GM20431 (cell line): ENCODE measurements at regions not wholly inside any gene's neighbourhood (a gene's known extent, or its start where the extent isn't known, plus 50 kb on each side); places are given as distances from the start of the nearest gene placed in this dataset.

ENCODE experiments used
- in situ Hi-C: fragments of 300-500 bp; cut with MseI, MboI; formaldehyde crosslinking; loops from one replicate; pipeline ENCODE4 v1.15.0; 2020; ENCODE audit warnings: low sequenced_read_pairs; ENCODE audit not compliant: unreplicated experiment

- in situ Hi-C loops, result no loop called here
Measured at GRCh38 chr9:13779106-13779505, 499.6 kb upstream of the MPDZ start.

DNA sequence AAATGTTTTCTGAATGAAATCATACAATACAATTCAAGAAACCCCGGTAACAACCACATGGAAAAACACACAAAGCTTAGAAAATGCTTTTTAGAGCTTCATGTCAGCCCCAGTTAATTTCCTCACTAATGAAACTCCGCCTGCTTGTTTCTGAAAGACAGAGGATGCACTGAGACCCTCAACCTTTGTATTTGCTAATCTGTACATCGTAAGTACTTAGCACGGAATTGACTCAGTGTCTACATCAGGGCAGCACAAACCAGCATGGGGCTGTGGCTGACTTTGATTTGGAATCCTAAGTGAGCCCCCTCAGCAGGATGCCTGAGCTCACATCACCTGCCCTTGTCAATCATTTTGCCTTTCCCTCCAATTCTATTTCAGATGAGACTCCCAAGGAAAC, 499.1 kb upstream of the MPDZ start:
- in situ Hi-C loops, result no loop called here

- in situ Hi-C loops, result no loop called here
Measured at GRCh38 chr9:13770956-13771355, 491.5 kb upstream of the MPDZ start.

DNA sequence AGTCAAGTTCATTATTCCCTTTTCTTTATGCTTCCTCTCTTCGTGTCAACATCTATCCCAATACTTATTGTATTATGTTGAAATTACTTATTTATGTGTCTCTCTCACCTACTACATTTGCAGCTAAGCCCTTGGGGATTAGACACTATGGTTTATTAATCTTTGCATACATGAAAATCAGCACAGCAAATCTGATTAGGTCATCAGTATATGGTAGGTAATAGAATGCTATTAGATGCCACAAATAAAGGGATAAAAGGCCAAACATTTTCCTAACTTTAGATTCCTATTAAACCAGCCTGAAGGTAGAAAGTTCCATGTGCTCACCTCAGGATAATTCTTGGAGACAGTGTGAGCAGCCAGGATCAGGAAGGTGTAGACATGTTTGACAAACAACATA, 490.1 kb upstream of the MPDZ start:
- in situ Hi-C loops, result no loop called here

- in situ Hi-C loops, result no loop called here
Measured at GRCh38 chr9:13769006-13769405, 489.5 kb upstream of the MPDZ start.

DNA sequence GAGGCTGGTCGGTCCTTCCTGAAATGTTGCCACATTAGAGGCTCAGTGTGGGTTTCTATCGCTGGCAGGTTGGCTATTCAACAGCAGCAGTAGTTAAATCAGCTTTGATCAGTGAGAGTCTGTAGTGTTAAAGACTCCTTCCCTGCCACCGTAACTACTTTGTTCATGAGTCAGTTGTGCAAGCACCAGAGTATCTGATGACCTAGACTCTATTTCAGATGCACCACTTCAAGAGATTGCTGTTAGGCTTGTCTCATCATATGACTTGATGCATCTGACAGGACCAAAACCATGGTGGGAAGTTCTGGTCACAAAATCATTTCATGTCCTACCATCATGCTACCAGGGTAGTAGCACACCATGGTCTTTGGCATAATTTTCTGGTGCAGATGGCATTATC, 482.7 kb upstream of the MPDZ start:
- in situ Hi-C loops, result no loop called here

DNA sequence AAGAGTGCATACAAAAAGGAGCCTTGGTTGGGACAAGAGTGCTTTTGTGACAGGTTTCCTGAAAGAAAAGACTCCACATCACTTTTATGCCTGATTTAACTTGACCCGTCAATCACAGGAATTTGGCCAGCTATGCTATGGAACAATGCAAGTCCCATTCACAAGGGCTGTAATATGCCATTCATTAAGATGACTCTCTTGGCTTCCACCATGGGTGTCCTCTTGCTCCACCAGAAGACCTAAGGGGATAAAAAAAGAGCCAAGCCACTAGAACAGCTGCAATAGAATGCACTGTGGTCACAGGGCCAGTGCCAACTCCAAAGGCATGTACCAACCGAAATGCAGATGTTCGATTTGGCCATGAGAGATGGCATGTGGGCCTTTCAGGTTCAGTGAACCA, 480.1 kb upstream of the MPDZ start:
- in situ Hi-C loops, result no loop called here

- in situ Hi-C loops, result no loop called here
Measured at GRCh38 chr9:13758936-13759335, 479.4 kb upstream of the MPDZ start.

DNA sequence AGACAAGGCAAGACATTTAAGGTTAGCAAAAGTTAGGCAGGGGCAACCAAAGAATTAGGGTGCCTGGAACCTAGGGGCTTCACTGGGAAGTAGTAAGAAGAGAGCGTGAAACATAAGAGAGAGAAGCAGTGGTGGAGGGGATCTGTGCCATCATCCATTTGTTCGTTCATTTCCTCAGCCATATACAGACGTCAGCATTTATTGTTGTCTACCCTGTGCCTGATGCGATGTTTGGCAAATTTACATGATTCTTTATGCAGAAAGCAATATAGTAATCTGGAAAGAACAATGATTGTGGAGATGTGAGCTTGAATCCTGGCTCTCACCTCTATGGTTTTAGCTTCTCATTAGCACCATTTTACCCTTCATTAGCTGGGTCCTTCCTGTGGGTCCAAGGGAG, 477.5 kb upstream of the MPDZ start:
- in situ Hi-C loops, result no loop called here

DNA sequence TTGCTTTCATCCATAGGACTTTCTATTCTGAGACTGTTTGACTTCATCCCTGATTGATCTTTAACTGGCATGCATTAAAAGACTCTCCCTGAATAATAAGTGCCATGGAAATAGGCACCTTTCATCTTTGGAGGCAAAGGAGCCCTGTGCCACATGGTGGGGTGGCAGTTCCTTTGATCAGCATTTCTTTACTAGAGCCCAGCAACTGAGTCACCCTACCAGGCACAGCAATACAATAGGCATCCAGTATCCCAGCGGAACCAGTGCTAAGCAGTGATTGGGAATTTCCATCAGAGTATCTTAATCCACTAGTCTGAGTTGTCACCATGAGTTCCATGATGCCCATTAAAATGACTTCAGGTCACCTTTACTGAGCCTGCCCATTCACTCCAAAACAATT, 476.1 kb upstream of the MPDZ start:
- in situ Hi-C loops, result no loop called here

GRCh38 chr9:13750639-13751038, 471.1 kb upstream of the MPDZ start:
- in situ Hi-C loops, result no loop called here

- in situ Hi-C loops, result no loop called here
Measured at GRCh38 chr9:13750061-13750460, 470.6 kb upstream of the MPDZ start.

DNA sequence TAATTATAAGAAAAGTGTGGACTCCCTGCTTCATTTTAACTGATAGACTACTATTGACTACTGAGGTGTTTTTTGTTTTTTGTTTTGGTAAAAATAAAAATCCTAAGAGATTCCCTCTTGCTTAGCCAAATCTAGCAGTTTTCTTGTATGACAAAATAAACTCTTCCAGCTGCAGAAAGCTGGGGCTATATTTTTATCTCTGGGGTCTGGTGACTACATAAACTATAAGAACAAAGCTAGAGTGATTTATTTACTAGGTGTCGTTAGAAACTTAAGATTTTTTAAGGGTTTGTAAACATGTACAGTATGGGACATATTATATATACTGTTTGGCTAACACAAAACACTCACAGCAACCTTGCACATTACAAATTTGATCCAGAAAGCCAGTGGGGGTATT, 467.4 kb upstream of the MPDZ start:
- in situ Hi-C loops, result no loop called here

DNA sequence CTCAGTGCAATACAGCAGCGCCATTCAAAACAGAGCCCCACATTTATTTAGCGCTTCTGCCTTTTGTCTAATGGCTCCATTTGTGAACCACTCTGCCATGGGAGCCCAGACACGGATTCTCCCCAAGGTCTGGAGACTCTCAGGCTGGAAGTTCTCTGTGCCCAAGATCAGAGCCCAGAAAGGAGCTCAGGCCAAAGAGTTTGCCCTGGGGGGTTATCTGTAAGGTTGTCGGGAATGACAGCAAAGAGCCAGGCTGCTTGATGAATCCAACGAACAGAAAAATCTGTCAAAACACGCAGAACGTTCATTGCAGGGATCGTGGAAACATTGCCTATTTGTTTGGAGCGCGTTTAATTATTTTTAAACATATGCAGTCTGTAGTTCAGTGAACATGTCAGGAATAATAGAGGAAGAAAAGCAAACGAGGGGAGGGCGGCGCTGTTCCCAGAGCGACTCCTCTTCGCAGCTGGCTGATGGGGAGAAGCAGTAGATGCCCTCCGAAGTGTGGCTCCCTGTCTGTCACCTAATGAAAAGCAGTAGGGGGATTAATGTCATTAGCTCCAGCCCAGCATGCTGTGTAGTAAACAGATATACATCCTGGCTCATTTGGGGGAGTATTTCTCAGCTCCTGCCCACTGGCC, 464.9 kb upstream of the MPDZ start:
- in situ Hi-C loops, result no loop called here

- in situ Hi-C loops, result no loop called here
Measured at GRCh38 chr9:13737885-13738284, 458.4 kb upstream of the MPDZ start.

- in situ Hi-C loops, result no loop called here
Measured at GRCh38 chr9:13735181-13735580, 455.7 kb upstream of the MPDZ start.

DNA sequence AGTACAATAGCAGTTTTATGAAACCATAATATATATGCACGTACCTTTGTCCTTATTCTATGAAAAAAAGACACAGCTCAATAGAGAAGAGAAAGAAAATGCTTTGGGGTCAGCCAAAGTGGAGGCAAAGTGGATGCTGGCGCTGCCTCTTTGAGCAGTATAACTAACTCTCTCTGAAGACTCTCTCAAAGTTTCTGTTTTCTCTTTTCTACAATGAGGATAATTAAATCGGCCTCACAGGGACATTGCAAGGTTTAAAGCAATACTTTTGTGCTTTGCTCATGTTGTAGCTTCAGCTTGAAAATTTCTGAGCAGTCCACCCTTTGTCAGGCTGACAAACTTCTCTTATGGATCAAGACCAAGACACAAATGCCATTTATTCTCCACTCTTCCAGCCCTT, 455.1 kb upstream of the MPDZ start:
- in situ Hi-C loops, result no loop called here

- in situ Hi-C loops, result no loop called here
Measured at GRCh38 chr9:13732290-13732689, 452.8 kb upstream of the MPDZ start.

- in situ Hi-C loops, result no loop called here
Measured at GRCh38 chr9:13731637-13732036, 452.1 kb upstream of the MPDZ start.

- in situ Hi-C loops, result no loop called here
Measured at GRCh38 chr9:13729955-13730354, 450.5 kb upstream of the MPDZ start.

- in situ Hi-C loops, result no loop called here
Measured at GRCh38 chr9:13728917-13729811, 449.7 kb upstream of the MPDZ start.

- in situ Hi-C loops, result no loop called here
Measured at GRCh38 chr9:13728131-13728530, 448.6 kb upstream of the MPDZ start.
